Panc1 (cell line): ENCODE measurements at regions not wholly inside any gene's neighbourhood (a gene's known extent, or its start where the extent isn't known, plus 50 kb on each side); places are given as distances from the start of the nearest gene placed in this dataset.

Source experiments
- ATAC-seq: fragments of 200-7000 bp; cut with Tn5 transposase; 2 replicates; pipeline ENCODE4 v1.9.1; 2020; ENCODE audit warnings: mild to moderate bottlenecking, moderate library complexity
- BruUV-seq: library from RNA; stranded (reverse); fragments of 400-500 nt; replicated peaks from 2 replicates; lab custom pipeline; 2021; lab: Mats Ljungman, UMichigan
- CTCF ChIA-PET: fragments of 300-600 bp; sonication (Branson Sonifier 250); formaldehyde crosslinking; loops from one replicate; lab custom pipeline; 2022; ENCODE audit warnings: antibody characterized with exemption; lab: Charles Lee
- POLR2A ChIA-PET: fragments of 300-600 bp; sonication (Branson Sonifier 250); formaldehyde crosslinking; loops from one replicate; lab custom pipeline; 2022; ENCODE audit warnings: antibody characterized with exemption; lab: Charles Lee
- DNase-seq: peaks from one replicate; pipeline ENCODE4 v3.0.0-alpha.2; 2010; ENCODE audit warnings: low read depth, low spot score
- H3K27ac ChIP-seq: 2 replicates; pipeline ENCODE4 v1.5.1; 2011; ENCODE audit warnings: mild to moderate bottlenecking, low read length, inconsistent platforms
- H3K27me3 ChIP-seq: fragments of 200-500 bp; sonication (Bioruptor generic); 2 replicates; pipeline ENCODE4 v1.6.0; 2014; ENCODE audit warnings: low read length, inconsistent platforms; ENCODE audit not compliant: control insufficient read depth, insufficient read depth
- H3K36me3 ChIP-seq: fragments of 200-500 bp; sonication (Bioruptor generic); 2 replicates; pipeline ENCODE4 v1.5.1; 2014; ENCODE audit warnings: inconsistent platforms, mild to moderate bottlenecking, low read length, moderate library complexity; ENCODE audit not compliant: control insufficient read depth, insufficient read depth
- H3K4me1 ChIP-seq: 2 replicates; pipeline ENCODE4 v1.5.1; 2011; ENCODE audit warnings: inconsistent platforms, mild to moderate bottlenecking, low read length, moderate library complexity; ENCODE audit not compliant: control insufficient read depth, insufficient read depth
- H3K4me3 ChIP-seq, 2 experiments: 2 replicates each; pipeline ENCODE4 v1.5.1; 2011 to 2012; ENCODE audit warnings: low read depth in 2 of 2, low read length in 2 of 2, mild to moderate bottlenecking in 2 of 2, inconsistent platforms in 1 of 2, moderate library complexity in 1 of 2
- H3K9me3 ChIP-seq: fragments of 200-500 bp; sonication (Bioruptor generic); 2 replicates; pipeline ENCODE4 v1.5.1; 2014; ENCODE audit warnings: low read depth, mild to moderate bottlenecking, inconsistent platforms, low read length, moderate library complexity; ENCODE audit not compliant: control insufficient read depth, insufficient read depth
- CTCF ChIP-seq: fragments of 450-650 bp; IDR thresholded peaks from 2 replicates; pipeline ENCODE4 v1.5.1; 2017; ENCODE audit warnings: mild to moderate bottlenecking
- POLR2AphosphoS5 ChIP-seq: IDR thresholded peaks from 2 replicates; pipeline ENCODE4 v1.6.1; 2012; ENCODE audit warnings: mild to moderate bottlenecking, low read depth, low read length, moderate library complexity
- REST ChIP-seq, 2 experiments: IDR thresholded peaks; 2 replicates each; pipeline ENCODE4 v1.6.1; 2011 to 2012; ENCODE audit warnings: low read depth in 2 of 2, control low read depth in 1 of 2, low read length in 1 of 2, mild to moderate bottlenecking in 1 of 2, moderate library complexity in 1 of 2; ENCODE audit not compliant: insufficient read depth in 1 of 2
- SIN3A ChIP-seq: IDR thresholded peaks from 2 replicates; pipeline ENCODE4 v1.6.1; 2012; ENCODE audit warnings: low read depth, mild to moderate bottlenecking, low read length, moderate library complexity, borderline replicate concordance; ENCODE audit not compliant: insufficient read depth
- TCF7L2 ChIP-seq: IDR thresholded peaks from 2 replicates; pipeline ENCODE4 v1.6.1; 2011; ENCODE audit warnings: mild to moderate bottlenecking, low read depth, low read length, inconsistent platforms
- in situ Hi-C: cut with HindIII; loops from 2 replicates; pipeline ENCODE4 v1.10.0; 2016; ENCODE audit warnings: low sequenced_read_pairs, low pct_unique_long_range_greater_than_20kb
- intact Hi-C: fragments of 100-400 bp; cut with micrococcal nuclease; formaldehyde crosslinking; loops from one replicate; pipeline ENCODE4 v1.10.0; 2022; ENCODE audit not compliant: unreplicated experiment

- no peak overlapping the region for H3K4me3 ChIP-seq
- CTCF ChIA-PET, result no interaction called here
- ATAC-seq, result no peak
Observed at GRCh38 chr3:59654480-59655417, 604.9 kb upstream of the CFAP20DC start.

GRCh38 chr3:59654123-59654479 is 604.3 kb upstream of the CFAP20DC start:
- BruUV-seq, result no TSS peak
- ATAC-seq, result no peak
- POLR2A ChIA-PET, result no interaction called here
- intact Hi-C loops, result no loop called here
- DNase-seq, result no peak
- Histone ChIP-seq H3K27ac (no peak overlapping the region), H3K4me3 (no peak overlapping the region), H3K27me3 (no peaks in the 10 kb centered on the region), H3K4me1 (no peaks in the 10 kb centered on the region), H3K9me3 (no peaks in the 10 kb centered on the region), H3K36me3 (no peaks in the 10 kb centered on the region)
- CTCF ChIA-PET, result no interaction called here
- no peak for TF ChIP-seq SIN3A
- no peak for TF ChIP-seq POLR2AphosphoS5
- TF ChIP-seq REST (IDR thresholded peaks at IDR 0.05; ENCODE audit: insufficient read depth in 1 of 2, low read depth in 2 of 2, low read length in 1 of 2), result no peak
- no peak for TF ChIP-seq TCF7L2
- no peak for TF ChIP-seq CTCF
- in situ Hi-C loops, result no loop called here

More at GRCh38 chr3:59654480-59655417, 604.9 kb upstream of the CFAP20DC start:
- Histone ChIP-seq H3K9me3 (no peaks in the 10 kb centered on the region), H3K36me3 (no peaks in the 10 kb centered on the region), H3K27ac (no peak overlapping the region), H3K4me1 (no peaks in the 10 kb centered on the region), H3K27me3 (no peaks in the 10 kb centered on the region)
- POLR2A ChIA-PET, result no interaction called here
- TF ChIP-seq POLR2AphosphoS5 (no peak), CTCF (no peak), REST (IDR thresholded peaks at IDR 0.05; ENCODE audit: insufficient read depth in 1 of 2, low read depth in 2 of 2, low read length in 1 of 2) (no peak), TCF7L2 (no peak), SIN3A (no peak)
- in situ Hi-C loops (no loop called here), intact Hi-C loops (no loop called here)
- no TSS peak for BruUV-seq
- no peak for DNase-seq
